ENCODE measurements at regions not wholly inside any gene's neighbourhood (a gene's known extent, or its start where the extent isn't known, plus 50 kb on each side); places are given as distances from the start of the nearest gene placed in this dataset.

DNA sequence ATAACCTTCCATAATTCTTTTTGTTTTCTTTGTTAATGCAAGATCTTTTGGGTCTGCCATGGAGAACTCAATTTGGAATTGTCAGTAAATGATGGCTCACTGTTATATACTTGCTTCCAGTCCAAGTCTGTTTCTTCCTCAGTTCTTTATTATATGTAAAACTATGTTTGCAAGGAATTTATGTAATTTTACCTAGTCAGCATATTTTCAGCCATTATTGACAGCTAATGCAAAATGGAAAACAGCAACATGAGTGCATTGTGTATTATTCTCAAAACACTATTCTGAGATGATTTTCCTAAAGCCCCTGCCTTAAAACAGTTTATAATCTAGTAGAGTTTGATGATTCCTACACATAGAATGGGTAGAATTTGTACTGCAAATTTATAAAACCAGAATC lies 167.5 kb downstream of the TANC2 start:
- TF ChIP-seq ZNF384 (IDR thresholded peaks at IDR 0.05) (no peak), FOXK2 (IDR thresholded peaks at IDR 0.05) (no peak), FOXA1 (IDR thresholded peaks at IDR 0.05) (no peak), SP1 (IDR thresholded peaks at IDR 0.05) (no peak), CTBP1 (IDR thresholded peaks at IDR 0.05; ENCODE audit: borderline replicate concordance) (no peak)

Measured in HEK293T (cell line).